NCI-H69 (cell line): ENCODE measurements at regions not wholly inside any gene's neighbourhood (a gene's known extent, or its start where the extent isn't known, plus 50 kb on each side); places are given as distances from the start of the nearest gene placed in this dataset.
"Not testable (repeated sequence)": the region's sequence is repeated elsewhere in the genome, so short reads cannot be mapped to it uniquely, and the experiment has no call there.

Experiments used
- DNase-seq: peaks from one replicate; lab custom pipeline; 2025; lab: John Stamatoyannopoulos, UW

DNA sequence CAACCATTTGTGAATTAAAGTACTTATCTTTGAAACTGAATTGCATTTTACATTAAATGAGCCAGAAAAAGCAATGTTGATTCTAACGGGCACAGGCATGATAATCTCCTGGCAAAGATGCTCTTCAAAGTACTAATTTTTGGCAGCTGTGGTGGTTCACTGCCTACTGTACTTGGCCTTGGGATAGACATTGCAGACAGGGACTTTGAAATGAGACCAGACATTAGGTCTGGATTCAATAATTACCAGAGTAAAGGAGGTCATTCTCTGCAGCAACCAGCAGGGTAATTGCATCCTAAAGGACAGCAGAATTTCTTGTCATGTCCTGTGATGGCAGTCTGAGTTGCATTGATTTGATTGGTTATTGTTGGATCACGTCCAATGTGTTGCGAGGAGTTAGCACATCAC is 986.5 kb downstream of the TDRD15 start:
- no peak for DNase-seq

DNA sequence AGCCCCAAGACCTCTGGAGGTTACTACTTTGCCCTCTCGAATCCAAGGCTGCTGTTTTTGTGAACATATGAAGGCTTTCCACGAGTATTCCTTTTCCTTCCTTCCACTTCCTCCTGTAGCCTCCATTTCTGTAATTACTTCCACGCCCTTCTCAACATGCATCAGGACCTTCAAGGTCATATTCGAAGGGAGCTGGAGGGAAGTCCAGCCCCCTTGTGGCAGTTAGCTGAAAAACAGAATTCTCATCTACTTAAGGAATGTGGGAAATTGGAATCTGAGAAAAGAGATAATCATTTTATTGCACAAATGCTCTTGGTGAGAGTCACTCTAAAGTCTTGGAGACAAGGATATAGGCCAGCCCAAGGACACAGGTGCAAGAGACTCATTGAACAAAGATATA is 1000.2 kb downstream of the TDRD15 start:
- peak; percentile 0 for DNase-seq

DNA sequence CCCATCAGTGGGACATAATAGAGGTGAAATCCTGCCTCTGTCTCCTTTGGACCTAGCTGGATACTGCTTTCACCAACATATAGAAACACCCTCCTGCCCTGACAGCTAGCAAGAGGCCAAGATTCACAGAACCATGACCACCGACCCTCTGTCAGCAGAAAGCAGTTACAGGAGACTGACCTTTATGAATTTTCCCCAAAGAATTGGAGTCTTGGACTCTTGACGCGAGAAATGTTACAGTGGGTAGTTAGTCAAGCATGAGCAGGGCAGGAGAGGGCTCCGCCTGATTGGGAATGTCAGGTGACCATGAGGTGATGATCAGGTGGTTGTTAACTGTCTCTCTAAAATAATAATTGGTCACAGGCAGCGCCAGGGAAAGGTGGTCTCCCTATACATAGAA is 1002.3 kb downstream of the TDRD15 start:
- no peak for DNase-seq

DNA sequence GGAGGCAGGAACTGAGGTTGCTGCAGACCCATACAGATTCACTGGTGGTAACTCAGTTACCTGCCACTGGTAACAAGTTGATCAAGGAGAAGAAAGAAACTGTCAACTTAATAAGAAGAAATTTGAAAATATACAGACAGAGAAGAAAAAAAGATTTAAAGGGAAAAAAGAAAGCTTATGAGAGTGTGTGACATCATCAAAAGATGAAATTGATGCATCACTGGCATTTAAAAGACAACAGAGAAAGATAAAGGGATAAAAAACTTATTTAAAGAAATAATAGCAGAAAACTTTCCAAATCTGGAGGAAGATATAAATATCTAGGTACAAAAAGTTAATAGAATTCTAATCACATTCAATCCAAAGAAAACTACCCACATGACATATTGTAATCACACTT is 1003.2 kb downstream of the TDRD15 start:
- DNase-seq = no peak

DNA sequence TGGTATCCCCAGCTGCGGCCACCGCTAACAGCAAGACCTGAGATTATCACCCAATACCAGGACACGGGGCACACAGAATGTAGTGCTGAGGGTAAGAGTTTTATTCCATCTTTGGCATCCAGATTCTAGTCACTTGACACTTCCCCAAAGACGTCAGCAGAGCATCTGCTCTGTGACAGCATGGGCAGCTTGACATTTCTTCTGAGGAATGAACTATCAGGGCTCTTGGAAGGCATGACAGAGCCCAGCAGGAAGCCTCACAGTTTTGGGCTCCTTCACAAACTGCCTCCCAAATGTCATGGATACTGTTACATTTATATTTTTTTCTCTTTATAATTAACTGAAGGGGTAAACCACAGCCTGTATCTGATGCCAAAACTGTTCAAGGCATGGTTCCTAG is 1010.7 kb downstream of the TDRD15 start:
- DNase-seq = no peak

DNA sequence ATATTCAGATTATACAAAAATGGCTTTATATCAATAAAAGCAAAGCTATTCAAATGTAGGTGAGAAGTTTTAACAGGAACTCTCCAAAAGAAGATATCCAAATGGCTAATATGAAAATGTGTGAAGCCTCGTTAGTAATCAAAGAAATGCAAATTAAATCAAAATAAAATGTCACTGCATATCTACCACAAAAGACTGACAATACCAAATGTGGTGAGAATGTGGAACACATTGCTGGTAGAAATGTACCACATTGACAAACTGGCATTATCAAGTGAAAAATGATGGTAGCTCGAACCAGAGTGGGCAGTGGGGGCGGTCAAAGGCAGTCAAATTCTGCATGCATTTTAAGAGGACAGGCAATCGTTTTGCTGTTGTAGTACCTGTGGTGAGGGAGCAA is 1012.7 kb downstream of the TDRD15 start:
- no peak for DNase-seq

DNA sequence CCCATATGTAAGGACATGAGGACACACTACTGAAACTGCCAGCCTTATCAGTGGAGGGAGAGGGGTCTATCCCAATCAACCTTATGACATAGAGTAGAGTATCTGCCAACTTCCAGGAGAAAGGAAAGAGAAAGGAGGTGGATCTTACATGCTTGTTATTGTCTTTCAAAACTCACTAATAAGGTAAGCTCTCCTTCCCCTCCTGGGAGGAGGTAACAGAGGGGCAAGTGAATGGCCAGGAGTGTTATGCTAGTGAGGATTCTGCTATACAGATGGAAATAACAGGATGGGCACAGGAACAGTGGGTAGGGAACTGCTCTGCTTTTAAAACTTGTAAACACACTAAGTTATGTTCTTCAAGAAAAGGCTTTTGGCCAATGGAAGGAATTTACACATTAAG is 1020.1 kb downstream of the TDRD15 start:
- DNase-seq = no peak

DNA sequence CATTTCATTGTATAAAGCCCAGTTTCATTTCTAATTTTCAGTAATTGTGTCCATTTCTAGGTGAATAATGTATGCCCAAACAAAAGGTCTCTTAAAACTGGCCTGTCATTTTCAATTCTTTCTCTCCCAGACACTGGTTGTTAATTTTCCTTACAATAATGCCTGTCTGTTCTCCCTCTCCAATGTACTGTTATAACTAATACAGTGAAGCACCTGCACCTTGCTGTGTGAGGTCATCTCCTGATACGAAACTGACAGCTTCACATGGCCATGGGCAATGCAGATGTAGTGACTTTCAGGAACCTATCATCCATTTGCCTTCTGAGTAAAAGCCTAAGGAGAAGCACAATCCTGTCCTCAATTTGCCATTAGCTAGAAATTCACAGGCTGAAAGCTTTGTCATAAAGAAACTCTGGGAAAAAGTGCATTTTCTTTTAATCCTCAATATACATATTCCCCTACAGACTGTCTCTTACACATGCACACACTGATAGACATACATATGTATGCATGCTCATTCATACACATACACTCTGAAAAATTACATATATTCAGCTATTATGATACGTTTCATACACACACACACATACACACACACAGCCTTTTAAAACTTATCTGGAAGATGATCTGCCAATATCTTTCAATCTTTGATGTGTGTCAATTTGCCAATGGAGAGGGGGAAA is 1030.3 kb downstream of the TDRD15 start:
- no peak for DNase-seq

DNA sequence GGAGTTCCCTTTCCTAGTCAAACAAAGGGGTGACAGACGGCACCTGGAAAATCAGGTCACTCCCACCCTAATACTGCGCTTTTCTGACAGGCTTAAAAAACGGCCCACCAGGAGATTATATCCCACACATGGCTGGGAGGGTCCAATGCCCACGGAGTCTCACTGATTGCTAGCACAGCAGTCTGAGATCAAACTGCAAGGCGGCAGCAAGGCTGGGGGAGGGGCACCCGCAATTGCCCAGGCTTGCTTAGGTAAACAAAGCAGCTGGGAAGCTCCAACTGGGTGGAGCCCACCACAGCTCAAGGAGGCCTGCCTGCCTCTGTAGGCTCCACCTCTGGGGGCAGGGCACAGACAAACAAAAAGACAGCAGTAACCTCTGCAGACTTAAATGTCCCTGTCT is 1032.9 kb downstream of the TDRD15 start:
- DNase-seq = not testable (repeated sequence)

DNA sequence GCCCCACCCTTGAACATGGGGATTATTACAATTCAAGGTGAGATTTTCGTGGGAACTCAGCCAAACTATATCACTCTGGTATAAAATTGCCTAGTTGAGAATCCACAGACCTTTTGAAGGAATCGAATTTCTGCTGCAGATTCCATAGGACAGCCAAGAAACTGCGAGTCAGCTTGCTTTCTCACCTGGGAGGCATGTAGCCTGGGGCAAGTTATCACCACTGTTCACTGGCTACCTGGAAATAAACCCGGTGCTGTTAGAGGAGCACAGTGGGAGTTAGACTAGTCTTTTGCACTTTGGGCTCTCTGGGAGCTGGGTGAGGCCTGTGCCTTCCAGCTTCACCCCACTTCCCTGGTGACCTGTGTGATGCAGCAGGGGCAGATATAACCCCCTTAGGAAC is 1043.5 kb downstream of the TDRD15 start:
- DNase-seq = no peak

DNA sequence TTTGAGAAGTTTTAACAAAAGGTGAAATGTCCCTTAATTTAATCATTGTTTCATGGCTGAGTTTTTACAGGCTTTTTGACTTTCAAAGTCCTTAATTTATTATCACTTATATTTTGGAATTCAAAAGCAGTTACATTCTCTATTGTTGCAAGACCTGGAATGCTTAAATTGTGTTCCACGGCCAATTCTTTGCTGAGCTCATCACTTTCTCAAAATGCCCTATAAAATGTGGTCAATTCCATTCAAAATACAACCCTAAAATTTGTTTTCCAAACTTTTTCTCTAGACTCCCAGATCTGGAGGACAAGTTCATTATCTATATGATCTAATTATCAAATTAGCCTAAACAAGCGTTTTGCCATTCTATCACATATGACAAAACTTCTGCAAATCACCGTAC is 1051.2 kb downstream of the TDRD15 start:
- DNase-seq = no peak

DNA sequence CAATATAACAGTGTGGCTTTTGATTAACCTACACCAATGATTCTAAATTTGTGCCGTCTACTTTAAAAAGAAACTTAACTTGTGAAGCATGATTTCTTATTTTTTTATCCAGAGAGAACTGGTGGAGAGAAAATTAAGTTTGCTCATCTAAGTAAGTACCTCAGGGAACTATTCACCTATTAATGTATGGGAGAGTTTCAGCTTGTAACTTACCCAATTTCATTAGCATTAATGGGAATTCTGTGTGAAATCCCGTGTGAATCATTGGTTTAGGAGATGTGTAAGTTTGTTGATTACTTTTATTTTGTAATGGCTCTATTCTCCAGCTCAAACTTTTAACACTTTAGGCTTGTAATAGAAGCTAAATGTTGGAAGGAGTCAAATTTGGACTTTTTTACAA is 1061.5 kb downstream of the TDRD15 start:
- DNase-seq = no peak

DNA sequence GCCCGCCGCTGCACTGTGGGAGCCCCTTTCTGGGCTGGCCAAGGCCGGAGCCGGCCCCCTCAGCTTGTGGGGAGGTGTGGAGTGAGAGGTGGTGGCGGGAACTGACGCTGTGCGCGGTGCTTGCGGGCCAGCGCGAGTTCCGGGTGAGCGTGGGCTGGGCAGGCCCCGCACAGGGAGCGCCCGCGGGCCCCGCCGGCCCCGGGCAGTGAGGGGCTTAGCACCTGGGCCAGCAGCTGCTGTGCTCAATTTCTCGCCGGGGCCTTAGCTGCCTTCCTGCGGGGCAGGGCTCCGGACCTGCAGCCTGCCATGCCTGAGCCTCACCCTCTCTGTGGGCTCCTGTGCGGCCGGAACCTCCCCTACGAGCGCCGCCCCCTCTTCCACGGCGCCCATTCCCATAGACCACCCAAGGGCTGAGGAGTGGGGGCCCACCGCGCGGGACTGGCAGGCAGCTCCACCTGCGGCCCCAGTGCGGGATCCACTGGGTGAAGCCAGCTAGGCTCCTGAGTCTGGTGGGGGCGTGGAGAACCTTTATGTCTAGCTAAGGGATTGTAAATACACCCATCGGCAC is 1062.6 kb downstream of the TDRD15 start:
- not testable (repeated sequence) for DNase-seq

DNA sequence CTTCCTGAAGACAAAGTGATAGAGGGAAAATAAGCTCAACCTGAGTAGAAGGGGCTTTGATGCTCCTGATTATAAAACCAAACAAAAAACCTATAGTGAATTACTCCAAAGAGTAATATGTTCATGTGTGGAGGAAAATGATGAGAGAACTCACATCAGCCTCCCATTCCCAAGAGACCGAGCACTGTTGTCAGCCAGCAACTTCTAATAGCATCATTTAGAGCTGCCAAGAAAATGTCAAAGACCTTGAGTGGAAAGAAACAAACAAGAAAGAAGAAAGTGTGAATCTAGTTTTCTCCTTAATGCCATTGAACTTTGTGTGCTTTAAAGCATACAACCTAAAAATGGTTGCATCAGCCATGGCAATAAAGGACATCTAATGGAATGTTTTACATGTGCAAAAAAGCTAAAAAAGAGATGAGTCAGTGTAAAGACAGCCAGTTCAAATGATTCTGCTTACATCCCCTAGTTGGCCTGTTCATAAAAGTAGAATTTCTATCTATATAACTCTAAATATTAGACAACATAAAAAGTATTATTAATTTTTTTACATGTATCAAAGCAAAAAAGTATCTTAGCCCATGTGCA is 1066.2 kb downstream of the TDRD15 start:
- DNase-seq = no peak

DNA sequence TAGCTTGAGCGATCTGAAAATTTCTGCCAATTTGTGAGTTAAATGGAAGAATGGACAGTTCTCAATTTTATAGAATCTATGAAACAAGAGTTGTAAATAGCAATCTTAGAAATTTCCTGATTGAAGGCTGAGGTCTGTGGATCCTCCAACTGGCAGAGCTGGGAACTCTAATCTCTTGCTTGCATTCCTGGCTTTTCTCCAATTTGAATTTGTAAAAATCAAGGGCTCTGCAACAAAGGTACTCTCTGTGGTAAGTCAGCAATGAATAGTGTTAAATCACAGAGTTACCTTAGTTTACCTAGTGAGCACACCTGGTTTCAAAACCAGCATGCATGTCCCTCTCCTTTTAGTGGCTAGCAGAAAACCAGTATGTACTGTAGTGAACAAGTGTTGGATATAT is 1070.5 kb downstream of the TDRD15 start:
- no peak for DNase-seq

DNA sequence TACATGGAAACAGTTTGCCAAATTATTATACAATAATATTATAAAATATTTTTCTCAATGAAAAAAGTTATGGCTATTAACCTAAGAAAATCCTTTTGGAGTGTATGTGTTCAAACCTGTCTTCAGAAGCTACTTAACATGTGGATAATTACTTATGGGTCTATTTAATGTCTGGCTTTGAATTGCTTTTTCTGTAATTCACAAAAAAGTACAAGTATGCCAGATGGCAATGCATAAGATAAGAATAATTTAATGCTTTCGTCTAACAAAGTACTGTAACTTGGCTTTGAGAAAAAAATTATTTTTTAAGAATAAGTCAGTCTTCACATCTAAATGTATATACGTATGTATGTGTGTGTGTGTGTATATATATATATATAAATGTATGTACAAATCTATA is 1073.0 kb downstream of the TDRD15 start:
- DNase-seq = no peak

DNA sequence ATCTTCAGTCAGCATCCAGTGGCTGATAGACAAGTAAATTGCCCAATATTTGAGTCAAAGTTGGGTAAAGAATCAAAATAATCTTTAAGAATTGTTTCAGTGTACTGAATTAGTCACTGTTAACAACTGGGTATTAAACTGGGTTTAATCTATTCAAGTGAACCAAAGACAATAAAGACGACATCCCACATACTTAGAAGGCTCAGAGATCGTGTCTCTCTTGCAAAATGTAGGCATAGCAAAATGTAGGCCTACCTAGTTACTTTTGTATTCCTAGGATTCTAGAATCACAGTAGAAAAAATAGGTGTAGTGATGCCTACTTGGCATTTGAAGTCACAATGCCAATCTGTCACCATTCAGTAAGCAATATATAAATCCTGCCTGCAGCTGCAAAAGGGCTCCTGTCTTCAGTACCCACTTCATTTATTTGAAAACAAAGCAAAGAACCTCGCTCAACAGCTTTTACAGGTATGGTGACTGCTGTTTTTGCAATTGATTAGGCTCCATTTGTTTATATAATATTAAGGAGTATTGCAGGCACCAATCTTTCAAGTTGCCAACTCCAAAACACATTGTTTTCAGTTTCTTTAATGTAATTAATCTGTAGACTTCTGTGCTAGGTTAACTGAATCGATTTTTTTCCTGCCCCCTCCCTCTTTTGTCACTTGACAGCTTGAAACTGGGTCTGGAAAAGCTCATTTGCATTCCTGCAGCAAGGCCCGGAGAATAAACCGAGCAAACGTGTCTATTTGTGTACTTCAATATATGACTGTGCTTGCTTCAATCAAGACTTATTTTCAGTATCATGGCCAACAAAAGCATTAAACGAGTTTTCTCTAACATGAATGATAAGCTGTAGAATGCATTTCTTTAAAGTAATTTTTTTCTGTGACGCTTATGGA is 1074.9 kb downstream of the TDRD15 start:
- DNase-seq = no peak

DNA sequence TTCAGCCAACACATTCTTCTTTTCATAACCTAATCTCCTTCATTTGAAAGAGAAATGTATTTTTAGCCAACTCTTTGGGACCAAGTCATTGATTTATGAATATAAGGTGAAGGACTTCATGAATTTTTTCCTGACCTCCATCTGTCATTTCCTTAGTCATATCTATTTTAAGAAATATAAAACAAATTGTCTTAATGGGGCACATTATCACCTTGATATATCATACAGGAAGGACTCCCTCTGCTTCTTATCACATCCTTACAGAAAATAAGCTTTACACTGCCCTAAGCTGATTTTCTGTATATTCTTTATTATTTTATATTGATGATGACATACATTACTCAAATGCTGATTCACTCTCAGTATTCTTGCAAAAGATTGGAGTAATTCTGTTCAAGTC is 1076.2 kb downstream of the TDRD15 start:
- DNase-seq = no peak

DNA sequence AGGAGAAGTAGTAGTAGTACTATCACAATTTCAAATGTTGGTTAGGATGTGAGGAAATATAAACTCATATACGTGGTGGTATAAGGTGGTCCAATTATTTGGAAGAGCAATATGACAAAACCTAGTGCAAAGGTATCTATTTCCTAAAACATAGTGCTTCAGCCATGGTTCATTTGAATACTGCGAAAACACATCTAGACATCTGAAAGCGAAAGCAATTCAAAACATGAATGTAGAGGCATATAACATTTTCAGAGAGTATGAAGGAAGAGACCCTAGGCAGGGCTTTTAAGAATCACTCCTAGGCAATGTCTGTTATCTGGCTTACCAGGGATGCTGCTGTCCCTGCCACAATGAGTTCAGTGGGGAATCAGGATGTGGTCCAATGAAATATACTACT is 1085.8 kb downstream of the TDRD15 start:
- no peak for DNase-seq

DNA sequence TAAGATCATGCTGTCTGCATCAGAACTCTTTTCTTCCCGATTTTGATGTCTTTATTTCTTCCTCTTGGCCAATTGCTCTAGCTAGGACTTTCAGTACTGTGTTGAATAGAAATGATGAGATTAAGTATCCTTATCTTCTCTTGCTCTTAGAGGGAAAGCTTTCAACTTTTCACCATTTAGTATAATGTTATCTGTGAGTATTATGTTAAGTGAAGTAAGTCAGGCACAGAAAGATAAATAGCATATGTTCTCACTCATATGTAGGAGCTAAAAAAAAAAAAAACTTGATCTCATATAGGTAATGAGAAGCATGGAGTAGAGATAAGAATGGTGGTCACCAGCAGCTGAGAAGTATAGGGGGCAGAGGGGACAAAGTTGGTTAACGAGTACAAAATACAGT is 1089.5 kb downstream of the TDRD15 start:
- DNase-seq = no peak

DNA sequence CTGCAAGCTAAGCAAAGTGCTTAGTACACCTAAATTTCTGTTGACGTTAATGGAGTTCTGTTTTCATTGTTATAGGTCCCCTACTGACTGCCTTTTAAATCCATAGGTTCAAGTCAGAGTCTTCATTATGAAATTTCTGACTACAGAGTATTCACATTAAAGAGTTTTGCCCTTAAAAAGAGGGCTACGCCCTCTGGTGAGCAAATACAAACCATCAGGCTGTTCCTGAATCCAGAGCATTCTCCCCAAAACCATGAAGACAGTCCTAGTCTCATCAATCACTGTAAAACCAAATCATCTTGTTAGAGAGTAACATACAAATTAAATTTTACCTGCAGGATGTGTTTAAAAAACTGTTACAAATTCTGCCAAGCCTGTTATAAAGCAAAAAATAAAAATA is 1091.7 kb downstream of the TDRD15 start:
- no peak for DNase-seq

DNA sequence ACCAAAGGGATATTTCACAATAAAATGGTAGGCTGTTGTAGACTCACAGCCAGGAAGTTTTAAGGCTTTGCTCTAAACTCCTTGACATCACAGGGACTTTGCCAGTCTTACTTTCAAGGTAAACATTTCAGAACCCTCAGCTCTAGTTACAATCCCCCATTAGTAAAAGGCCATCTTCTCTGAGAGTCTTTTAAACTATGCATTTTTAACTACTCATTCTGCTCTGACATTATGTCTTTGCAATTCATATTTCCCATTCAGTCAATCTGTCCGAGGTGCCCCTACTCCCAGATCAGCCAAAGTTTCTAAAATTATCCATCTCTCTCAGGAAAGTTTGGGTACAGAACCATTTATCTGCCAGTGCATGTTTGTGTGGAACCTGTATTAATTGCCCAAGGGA is 1094.1 kb downstream of the TDRD15 start:
- DNase-seq = no peak

DNA sequence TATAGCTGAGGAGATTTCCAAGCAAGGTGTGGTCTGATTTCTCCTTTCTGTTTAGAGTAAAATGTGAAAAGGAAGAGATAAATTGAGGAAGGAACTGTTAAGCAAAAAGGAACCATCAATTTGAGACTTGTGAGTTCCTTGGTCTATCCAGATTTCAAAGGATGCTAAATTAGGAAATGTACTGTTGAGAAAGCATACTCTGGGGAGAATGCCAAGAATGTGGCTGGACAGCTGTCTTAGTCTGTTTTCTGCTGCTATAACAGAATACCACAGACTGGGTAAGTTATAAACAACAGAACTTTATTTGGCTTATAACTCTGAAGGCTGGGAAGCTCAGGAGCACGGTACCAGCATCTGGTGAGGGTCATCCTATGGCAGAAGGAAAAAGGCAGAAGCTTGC is 1097.2 kb downstream of the TDRD15 start:
- no peak for DNase-seq
